H1 (cell line): ENCODE measurements at regions not wholly inside any gene's neighbourhood (a gene's known extent, or its start where the extent isn't known, plus 50 kb on each side); places are given as distances from the start of the nearest gene placed in this dataset.

ENCODE experiments used
- ASH2L ChIP-seq: fragments of 200-600, 300-600 bp; sonication (generic); IDR thresholded peaks from one replicate; pipeline ENCODE4 v1.7.1; 2017; ENCODE audit warnings: low read length
- FOSL1 ChIP-seq: IDR thresholded peaks from 2 replicates; pipeline ENCODE4 v1.6.1; 2011; ENCODE audit warnings: mild to moderate bottlenecking, low read depth, low read length, moderate library complexity; ENCODE audit not compliant: insufficient read depth
- GTF2F1 ChIP-seq: IDR thresholded peaks from 2 replicates; pipeline ENCODE4 v1.6.1; 2012; ENCODE audit warnings: low read depth, low read length, improper control_type of control experiment, borderline replicate concordance
- JUN ChIP-seq: IDR thresholded peaks from 2 replicates; pipeline ENCODE4 v1.6.1; 2011; ENCODE audit warnings: low read depth, mild to moderate bottlenecking, improper control_type of control experiment, low read length
- RAD21 ChIP-seq, 2 experiments: IDR thresholded peaks in 1 of 2; conservative IDR thresholded peaks in 1 of 2; 2 replicates each; pipeline ENCODE4 v1.6.1; 2011; ENCODE audit warnings: low read depth in 2 of 2, low read length in 2 of 2, improper control_type of control experiment in 1 of 2, inconsistent platforms in 1 of 2, mild to moderate bottlenecking in 1 of 2, moderate library complexity in 1 of 2
- RFX5 ChIP-seq: IDR thresholded peaks from 2 replicates; pipeline ENCODE4 v1.6.1; 2011; ENCODE audit warnings: low read depth, low read length, improper control_type of control experiment, borderline replicate concordance
- TF ChIP-seq, protein P1 (sequence below), 3 experiments: IDR thresholded peaks; 1 replicate in 2 of 3; 2 replicates in 1 of 3; pipeline versions ENCODE4 v1.5.1 to v1.6.1; 2011; ENCODE audit warnings: low read length in 3 of 3, mild to moderate bottlenecking in 3 of 3, inconsistent platforms in 2 of 3, low read depth in 1 of 3, moderate library complexity in 1 of 3; ENCODE audit not compliant: insufficient read depth in 1 of 3; ENCODE audit errors: control extremely low read depth in 1 of 3

DNA sequence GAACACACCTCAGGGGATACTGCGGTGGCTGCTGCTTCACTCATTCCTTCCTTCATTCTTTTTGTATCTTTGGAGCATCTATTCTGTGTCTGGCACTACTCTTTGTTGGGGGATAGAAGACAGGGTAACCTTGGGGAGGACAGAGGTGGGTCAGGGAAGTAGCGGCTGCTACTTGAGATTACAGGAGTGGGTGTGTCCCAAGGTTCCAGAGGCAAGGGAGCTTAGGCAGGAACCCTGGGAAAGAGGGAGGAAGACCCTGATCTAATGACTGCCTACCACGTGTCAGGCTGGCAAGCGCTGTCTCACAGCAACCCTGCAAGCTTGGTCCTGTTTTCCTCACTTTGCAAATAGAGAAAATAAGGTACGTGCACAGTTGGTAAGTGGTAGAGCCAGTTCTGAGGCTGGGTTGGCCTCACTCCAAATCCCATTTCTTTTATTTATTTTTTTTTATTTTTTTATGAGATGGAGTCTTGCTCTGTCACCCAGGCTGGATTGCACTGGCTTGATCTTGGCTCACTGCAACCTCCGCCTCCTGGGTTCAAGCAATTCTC lies 985.9 kb upstream of the ZNF722 start (continued):
- TF ChIP-seq, protein P1, sequence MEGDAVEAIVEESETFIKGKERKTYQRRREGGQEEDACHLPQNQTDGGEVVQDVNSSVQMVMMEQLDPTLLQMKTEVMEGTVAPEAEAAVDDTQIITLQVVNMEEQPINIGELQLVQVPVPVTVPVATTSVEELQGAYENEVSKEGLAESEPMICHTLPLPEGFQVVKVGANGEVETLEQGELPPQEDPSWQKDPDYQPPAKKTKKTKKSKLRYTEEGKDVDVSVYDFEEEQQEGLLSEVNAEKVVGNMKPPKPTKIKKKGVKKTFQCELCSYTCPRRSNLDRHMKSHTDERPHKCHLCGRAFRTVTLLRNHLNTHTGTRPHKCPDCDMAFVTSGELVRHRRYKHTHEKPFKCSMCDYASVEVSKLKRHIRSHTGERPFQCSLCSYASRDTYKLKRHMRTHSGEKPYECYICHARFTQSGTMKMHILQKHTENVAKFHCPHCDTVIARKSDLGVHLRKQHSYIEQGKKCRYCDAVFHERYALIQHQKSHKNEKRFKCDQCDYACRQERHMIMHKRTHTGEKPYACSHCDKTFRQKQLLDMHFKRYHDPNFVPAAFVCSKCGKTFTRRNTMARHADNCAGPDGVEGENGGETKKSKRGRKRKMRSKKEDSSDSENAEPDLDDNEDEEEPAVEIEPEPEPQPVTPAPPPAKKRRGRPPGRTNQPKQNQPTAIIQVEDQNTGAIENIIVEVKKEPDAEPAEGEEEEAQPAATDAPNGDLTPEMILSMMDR (IDR thresholded peaks at IDR 0.05; ENCODE audit: control extremely low read depth in 1 of 3, insufficient read depth in 1 of 3, low read depth in 1 of 3, low read length in 3 of 3) = no peak
- TF ChIP-seq JUN = no peak
- no peak for TF ChIP-seq ASH2L
- no peak for TF ChIP-seq FOSL1
- TF ChIP-seq RAD21 (IDR thresholded peaks at IDR 0.05 in 1 of 2, conservative IDR thresholded peaks at IDR 0.05 in 1 of 2; ENCODE audit: low read depth in 2 of 2, low read length in 2 of 2) = no peak
- TF ChIP-seq GTF2F1 = no peak
- TF ChIP-seq RFX5 = no peak
